ENCODE measurements at regions not wholly inside any gene's neighbourhood (a gene's known extent, or its start where the extent isn't known, plus 50 kb on each side); places are given as distances from the start of the nearest gene placed in this dataset.
"Not testable (repeated sequence)": the region's sequence is repeated elsewhere in the genome, so short reads cannot be mapped to it uniquely, and the experiment has no call there.

- peaks cover 19% of the 10 kb centered on the region in 2 experiments for H3K9me3 Mint-ChIP-seq
- H3K4ac ChIP-seq (ENCODE audit: low read depth, low read length) = no peak overlapping the region
Observed at GRCh38 chr16:50487528-50487927, 60.7 kb upstream of the NKD1 start.

GRCh38 chr16:50486162-50486561, 62.0 kb upstream of the NKD1 start:
- not testable (repeated sequence) for H3K4me1 Mint-ChIP-seq; H3K4me1 ChIP-seq (ENCODE audit: insufficient read depth, low read length); H4K91ac ChIP-seq (ENCODE audit: insufficient read length, low read depth, low read length); H3K79me2 ChIP-seq (ENCODE audit: insufficient read depth, low read length); H2BK15ac ChIP-seq (ENCODE audit: low read depth, low read length); H3K56ac ChIP-seq (ENCODE audit: insufficient read length, low read depth, low read length); H3K9ac ChIP-seq (ENCODE audit: extremely low read depth, insufficient read length, low read length); H2BK20ac ChIP-seq (ENCODE audit: low read depth, low read length, poor library complexity, severe bottlenecking); H2BK12ac ChIP-seq (ENCODE audit: insufficient read length, low read depth, low read length); H2AK5ac ChIP-seq (ENCODE audit: insufficient read length, low read length); H4K20me1 ChIP-seq (ENCODE audit: control insufficient read depth, insufficient read depth, insufficient read length); H4K8ac ChIP-seq (replicated peaks; ENCODE audit: insufficient read length, low read depth, low read length); H3K23me2 ChIP-seq (ENCODE audit: insufficient read length, low read depth, low read length, poor library complexity, severe bottlenecking); H3K18ac ChIP-seq (ENCODE audit: insufficient read length, low read depth, low read length); H4K5ac ChIP-seq (ENCODE audit: insufficient read length, low read depth, low read length); H3K27me3 ChIP-seq (ENCODE audit: insufficient read depth, low read length); H3K27ac ChIP-seq (ENCODE audit: insufficient read length, low read depth, low read length); H2BK120ac ChIP-seq (ENCODE audit: low read depth, low read length, poor library complexity, severe bottlenecking); H2BK5ac ChIP-seq (ENCODE audit: insufficient read length, low read length); H2AFZ ChIP-seq (ENCODE audit: low read length); H3K27ac Mint-ChIP-seq; DNase-seq; H3K4me3 Mint-ChIP-seq; H3K4me2 ChIP-seq (ENCODE audit: insufficient read depth, insufficient read length, low read length); H3T11ph ChIP-seq (ENCODE audit: low read length); H3K4ac ChIP-seq (ENCODE audit: low read depth, low read length); H3K14ac ChIP-seq (ENCODE audit: insufficient read depth, low read length); H3K9me3 ChIP-seq (ENCODE audit: control insufficient read depth, low read depth, low read length); H3K79me1 ChIP-seq (ENCODE audit: insufficient read depth, low read depth, low read length, poor library complexity, severe bottlenecking); H3K23ac ChIP-seq (ENCODE audit: insufficient read length, low read depth, low read length)
- H3K36me3 Mint-ChIP-seq (ENCODE audit: insufficient read depth in 1 of 3, low read depth in 3 of 3) = peaks cover 0 to 14% (median 0%) of the 10 kb centered on the region in 3 experiments; a peak in 1 of 7 replicates
- H3K27me3 Mint-ChIP-seq (ENCODE audit: low read depth) = peaks cover 18% of the 10 kb centered on the region
- H3K9me3 Mint-ChIP-seq = peaks cover 19 to 20% of the 10 kb centered on the region in 2 experiments

More at GRCh38 chr16:50487528-50487927, 60.7 kb upstream of the NKD1 start:
- Histone ChIP-seq H3K14ac (ENCODE audit: insufficient read depth, low read length) (no peak overlapping the region), H4K20me1 (ENCODE audit: control insufficient read depth, insufficient read depth, insufficient read length) (no peaks in the 10 kb centered on the region), H3K27ac (ENCODE audit: insufficient read length, low read depth, low read length) (no peak overlapping the region), H2BK12ac (ENCODE audit: insufficient read length, low read depth, low read length) (no peak overlapping the region), H4K8ac (replicated peaks; ENCODE audit: insufficient read length, low read depth, low read length) (no peak overlapping the region), H2AFZ (ENCODE audit: low read length) (no peak overlapping the region), H3K27me3 (ENCODE audit: insufficient read depth, low read length) (no peaks in the 10 kb centered on the region), H3K79me2 (ENCODE audit: insufficient read depth, low read length) (no peaks in the 10 kb centered on the region), H3T11ph (ENCODE audit: low read length) (no peak overlapping the region), H4K91ac (ENCODE audit: insufficient read length, low read depth, low read length) (no peak overlapping the region), H3K56ac (ENCODE audit: insufficient read length, low read depth, low read length) (no peak overlapping the region), H2BK5ac (ENCODE audit: insufficient read length, low read length) (no peak overlapping the region), H3K9me3 (ENCODE audit: control insufficient read depth, low read depth, low read length) (peaks cover 5% of the 10 kb centered on the region), H2BK15ac (ENCODE audit: low read depth, low read length) (no peak overlapping the region), H4K5ac (ENCODE audit: insufficient read length, low read depth, low read length) (no peak overlapping the region), H2BK120ac (ENCODE audit: low read depth, low read length, poor library complexity, severe bottlenecking) (no peak overlapping the region), H3K4me1 (ENCODE audit: insufficient read depth, low read length) (no peaks in the 10 kb centered on the region), H3K23me2 (ENCODE audit: insufficient read length, low read depth, low read length, poor library complexity, severe bottlenecking) (no peaks in the 10 kb centered on the region), H3K18ac (ENCODE audit: insufficient read length, low read depth, low read length) (no peak overlapping the region), H3K23ac (ENCODE audit: insufficient read length, low read depth, low read length) (no peak overlapping the region), H3K79me1 (ENCODE audit: insufficient read depth, low read depth, low read length, poor library complexity, severe bottlenecking) (no peaks in the 10 kb centered on the region), H2BK20ac (ENCODE audit: low read depth, low read length, poor library complexity, severe bottlenecking) (no peak overlapping the region), H2AK5ac (ENCODE audit: insufficient read length, low read length) (no peak overlapping the region), H3K9ac (ENCODE audit: extremely low read depth, insufficient read length, low read length) (no peak overlapping the region), H3K4me2 (ENCODE audit: insufficient read depth, insufficient read length, low read length) (no peak overlapping the region)
- no peak for DNase-seq
- Mint-ChIP-seq H3K4me1 (0 out of 4 replicates have a peak, but pooled peaks cover 0 to 2% of the 10 kb centered on the region in 2 experiments), H3K27me3 (ENCODE audit: low read depth) (peaks cover 18% of the 10 kb centered on the region), H3K4me3 (no peak overlapping the region), H3K27ac (no peak overlapping the region), H3K36me3 (ENCODE audit: insufficient read depth in 1 of 3, low read depth in 3 of 3) (peaks cover 0 to 14% (median 0%) of the 10 kb centered on the region in 3 experiments; a peak in 1 of 7 replicates)
- WGBS (ENCODE audit: extremely low coverage, insufficient read length, low lambda C conversion rate) = no CpG with 5 or more reads among the region's 5 CpGs
- TF ChIP-seq CTCF (conservative IDR thresholded peaks at IDR 0.05) = no peak

All from H9 (cell line).